Parathyroid adenoma (tissue), 2 donors: ENCODE measurements at regions not wholly inside any gene's neighbourhood (a gene's known extent, or its start where the extent isn't known, plus 50 kb on each side); places are given as distances from the start of the nearest gene placed in this dataset.
"Not testable (repeated sequence)": the region's sequence is repeated elsewhere in the genome, so short reads cannot be mapped to it uniquely, and the experiment has no call there.

Source experiments
- H2AFZ ChIP-seq: fragments of 300-600 bp; sonication (generic); one replicate; pipeline ENCODE4 v1.7.0; 2017; ENCODE audit warnings: antibody characterized with exemption, mild to moderate bottlenecking
- H3K27ac ChIP-seq: fragments of 300-600 bp; sonication (generic); one replicate; pipeline ENCODE4 v1.7.0; 2017
- H3K27me3 ChIP-seq: fragments of 300-600 bp; sonication (generic); one replicate; pipeline ENCODE4 v1.7.0; 2017; ENCODE audit warnings: low read length; ENCODE audit not compliant: control insufficient read depth, insufficient read depth
- H3K36me3 ChIP-seq: fragments of 300-600 bp; sonication (generic); one replicate; pipeline ENCODE4 v1.7.0; 2017; ENCODE audit warnings: low read length; ENCODE audit not compliant: control insufficient read depth, insufficient read depth
- H3K4me1 ChIP-seq: fragments of 300-600 bp; sonication (generic); one replicate; pipeline ENCODE4 v1.7.0; 2017; ENCODE audit warnings: control low read depth
- H3K4me2 ChIP-seq: fragments of 300-600 bp; sonication (generic); one replicate; pipeline ENCODE4 v1.7.0; 2017; ENCODE audit warnings: low read length
- H3K4me3 ChIP-seq: fragments of 300-600 bp; sonication (generic); one replicate; pipeline ENCODE4 v1.7.0; 2017; ENCODE audit warnings: low read depth, low read length
- H3K79me2 ChIP-seq: fragments of 300-600 bp; sonication (generic); one replicate; pipeline ENCODE4 v1.7.0; 2017; ENCODE audit warnings: control low read depth
- H3K9ac ChIP-seq: fragments of 300-600 bp; sonication (generic); one replicate; pipeline ENCODE4 v1.7.0; 2017; ENCODE audit warnings: mild to moderate bottlenecking
- H3K9me3 ChIP-seq: fragments of 300-600 bp; sonication (generic); one replicate; pipeline ENCODE4 v1.7.0; 2017; ENCODE audit warnings: low read length; ENCODE audit not compliant: control insufficient read depth
- CTCF ChIP-seq: fragments of 300-600 bp; sonication (generic); IDR thresholded peaks from one replicate; pipeline ENCODE4 v1.7.0; 2017; ENCODE audit warnings: antibody characterized with exemption, mild to moderate bottlenecking
- donor health status: primary hyperparathyroidism.

GRCh38 chr4:24181005-24181404 lies 291.2 kb upstream of the PPARGC1A start:
- no peak for TF ChIP-seq CTCF
- Histone ChIP-seq H3K36me3 (no peaks in the 10 kb centered on the region), H3K27ac (no peak overlapping the region), H2AFZ (no peak overlapping the region), H3K9ac (no peak overlapping the region), H3K4me2 (no peak overlapping the region), H3K4me3 (no peak overlapping the region), H3K9me3 (no peaks in the 10 kb centered on the region), H3K79me2 (no peaks in the 10 kb centered on the region), H3K4me1 (no peaks in the 10 kb centered on the region), H3K27me3 (no peaks in the 10 kb centered on the region)

DNA sequence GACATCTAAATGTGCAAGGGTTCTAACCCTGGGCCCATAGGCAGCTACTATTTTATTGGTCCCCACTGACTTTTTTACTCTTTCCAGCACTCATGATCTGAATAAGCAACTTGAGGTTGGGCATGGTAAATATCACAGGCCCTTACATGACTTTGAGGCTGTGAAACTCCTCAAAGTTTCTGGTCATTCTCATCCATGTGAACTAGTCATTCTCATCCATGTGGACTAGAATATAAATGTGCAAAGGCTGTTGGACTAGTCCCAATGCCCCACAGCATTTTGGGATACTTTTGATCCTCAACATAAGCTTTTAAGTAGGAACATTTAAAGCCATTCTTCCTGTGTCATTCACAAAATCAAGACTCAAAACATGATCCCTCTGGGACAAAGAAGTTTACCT lies 290.7 kb upstream of the PPARGC1A start:
- Histone ChIP-seq H3K4me1 (no peaks in the 10 kb centered on the region), H3K4me2 (no peak overlapping the region), H3K27me3 (no peaks in the 10 kb centered on the region), H3K36me3 (no peaks in the 10 kb centered on the region), H3K4me3 (no peak overlapping the region), H3K9me3 (no peaks in the 10 kb centered on the region), H3K27ac (no peak overlapping the region), H3K9ac (no peak overlapping the region), H2AFZ (no peak overlapping the region), H3K79me2 (no peaks in the 10 kb centered on the region)
- TF ChIP-seq CTCF: no peak

GRCh38 chr4:24179201-24179840 lies 289.5 kb upstream of the PPARGC1A start:
- Histone ChIP-seq H3K27ac (no peak overlapping the region), H3K27me3 (no peaks in the 10 kb centered on the region), H3K4me3 (no peak overlapping the region), H3K79me2 (no peaks in the 10 kb centered on the region), H3K4me2 (no peak overlapping the region), H3K36me3 (no peaks in the 10 kb centered on the region), H3K4me1 (no peaks in the 10 kb centered on the region), H2AFZ (no peak overlapping the region), H3K9ac (no peak overlapping the region), H3K9me3 (no peaks in the 10 kb centered on the region)
- no peak for TF ChIP-seq CTCF

DNA sequence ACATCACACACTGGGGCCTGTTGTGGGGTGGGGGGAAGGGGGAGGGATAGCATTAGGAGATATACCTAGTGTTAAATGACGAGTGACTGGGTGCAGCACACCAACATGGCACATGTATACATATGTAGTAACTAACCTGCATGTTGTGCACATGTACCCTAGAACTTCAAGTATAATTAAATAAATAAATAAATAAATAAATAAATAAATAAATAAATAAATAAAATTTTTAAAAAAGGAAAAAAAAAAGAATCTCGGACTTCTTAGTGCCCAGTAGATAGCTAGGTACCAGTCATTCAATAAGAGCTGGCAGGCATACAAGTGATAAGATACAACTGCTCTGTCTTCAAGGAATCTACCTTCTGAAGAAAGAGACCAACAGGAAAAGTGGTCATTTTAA lies 287.6 kb upstream of the PPARGC1A start:
- H3K9ac ChIP-seq, H3K4me2 ChIP-seq, H3K27me3 ChIP-seq, H3K4me1 ChIP-seq, H3K9me3 ChIP-seq, H2AFZ ChIP-seq, H3K79me2 ChIP-seq, H3K36me3 ChIP-seq, H3K27ac ChIP-seq, H3K4me3 ChIP-seq: not testable (repeated sequence)

- no peak for TF ChIP-seq CTCF
- no peaks in the 10 kb centered on the region for H3K79me2 ChIP-seq
Measured at GRCh38 chr4:24175707-24176106, 285.9 kb upstream of the PPARGC1A start.

More at GRCh38 chr4:24175707-24176106, 285.9 kb upstream of the PPARGC1A start:
- Histone ChIP-seq H3K27me3 (no peaks in the 10 kb centered on the region), H3K4me3 (no peak overlapping the region), H2AFZ (no peak overlapping the region), H3K4me2 (no peak overlapping the region), H3K4me1 (no peaks in the 10 kb centered on the region), H3K36me3 (no peaks in the 10 kb centered on the region), H3K27ac (no peak overlapping the region), H3K9ac (no peak overlapping the region), H3K9me3 (no peaks in the 10 kb centered on the region)
